H7 (cell line): ENCODE measurements at regions not wholly inside any gene's neighbourhood (a gene's known extent, or its start where the extent isn't known, plus 50 kb on each side); places are given as distances from the start of the nearest gene placed in this dataset.
A peak's percentile ranks its signal among the peaks of the same experiment; 100 is the strongest.

Experiments
- DNase-seq: peaks from one replicate; pipeline ENCODE4 v3.0.0; 2012
- H3K27me3 ChIP-seq: 2 replicates; pipeline ENCODE4 v1.6.0; 2011; ENCODE audit warnings: mild to moderate bottlenecking, low read length; ENCODE audit not compliant: control insufficient read depth, insufficient read depth
- H3K36me3 ChIP-seq: replicated peaks from 2 replicates; pipeline ENCODE4 v1.5.1; 2011; ENCODE audit warnings: low read length; ENCODE audit not compliant: control insufficient read depth, insufficient read depth
- H3K4me3 ChIP-seq: 2 replicates; pipeline ENCODE4 v1.5.1; 2011; ENCODE audit warnings: low read depth, mild to moderate bottlenecking, control low read depth, low read length, moderate library complexity; ENCODE audit not compliant: insufficient read depth

GRCh38 chr2:70036290-70036689 lies 51.0 kb upstream of the PCBP1 start:
- no peak overlapping the region for H3K4me3 ChIP-seq

DNA sequence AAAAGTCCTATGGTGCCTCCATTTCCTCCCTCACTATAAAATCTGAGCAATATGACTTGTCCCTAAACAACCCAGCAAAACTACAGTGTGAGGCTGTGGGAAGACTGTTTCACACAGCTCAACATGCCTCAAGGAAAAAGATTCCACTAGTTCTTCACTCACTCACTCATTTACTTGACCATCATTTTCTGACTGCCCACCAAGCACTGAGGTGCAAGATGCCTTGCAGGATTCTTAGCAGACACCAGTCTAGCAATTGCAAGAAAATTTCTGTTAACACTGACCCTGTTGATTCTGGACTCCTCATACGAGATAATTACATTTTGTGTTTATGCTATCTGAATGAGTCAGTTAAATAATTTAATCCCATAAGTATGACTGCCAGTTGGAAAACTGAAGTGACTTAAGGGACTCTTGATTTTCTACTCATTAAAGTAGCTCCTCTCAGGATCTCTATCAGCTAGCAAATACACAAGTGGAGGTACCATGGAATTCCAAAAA lies 51.9 kb upstream of the PCBP1 start:
- no peak for DNase-seq
- no peak overlapping the region for H3K4me3 ChIP-seq
- H3K36me3 ChIP-seq: no peaks in the 10 kb centered on the region

More at GRCh38 chr2:70036290-70036689, 51.0 kb upstream of the PCBP1 start:
- Histone ChIP-seq H3K27me3 (no peaks in the 10 kb centered on the region), H3K36me3 (no peaks in the 10 kb centered on the region)
- no peak for DNase-seq

DNA sequence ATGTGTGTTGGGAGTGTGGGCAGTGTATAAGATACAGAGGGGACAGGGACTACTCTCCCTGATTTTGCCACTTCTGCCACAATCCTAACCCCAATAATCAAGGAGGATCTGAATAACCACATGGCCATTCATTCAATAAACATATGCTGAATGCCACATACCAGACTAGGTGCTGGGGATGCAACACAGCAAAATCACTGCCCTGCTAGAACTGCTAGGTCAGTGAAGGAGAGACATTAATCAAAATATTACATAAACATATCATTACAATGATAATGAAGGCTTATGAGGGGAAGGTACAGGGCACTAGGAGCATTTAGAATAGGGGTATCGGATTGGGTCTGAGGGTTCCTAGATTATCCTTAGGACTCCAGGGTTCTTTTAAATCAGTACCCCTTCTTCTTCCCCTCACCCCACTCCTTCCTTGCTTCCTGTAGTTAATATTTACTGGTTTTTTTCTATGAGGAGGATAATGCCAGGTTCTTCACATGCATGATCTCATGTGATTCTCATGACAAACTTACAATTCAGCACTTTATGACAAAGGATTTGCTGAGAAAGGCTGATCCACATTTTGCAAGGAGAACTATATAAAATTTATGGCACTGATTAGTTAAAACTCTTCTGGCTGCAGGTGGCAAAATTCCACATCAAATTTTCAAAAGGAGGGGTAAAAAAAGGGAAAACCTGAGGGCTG lies 56.4 kb upstream of the PCBP1 start:
- no peaks in the 10 kb centered on the region for H3K27me3 ChIP-seq
- no peak overlapping the region for H3K4me3 ChIP-seq
- no peaks in the 10 kb centered on the region for H3K36me3 ChIP-seq
- DNase-seq: no peak

More for the DNA sequence above, 51.9 kb upstream of the PCBP1 start:
- no peaks in the 10 kb centered on the region for H3K27me3 ChIP-seq

DNA sequence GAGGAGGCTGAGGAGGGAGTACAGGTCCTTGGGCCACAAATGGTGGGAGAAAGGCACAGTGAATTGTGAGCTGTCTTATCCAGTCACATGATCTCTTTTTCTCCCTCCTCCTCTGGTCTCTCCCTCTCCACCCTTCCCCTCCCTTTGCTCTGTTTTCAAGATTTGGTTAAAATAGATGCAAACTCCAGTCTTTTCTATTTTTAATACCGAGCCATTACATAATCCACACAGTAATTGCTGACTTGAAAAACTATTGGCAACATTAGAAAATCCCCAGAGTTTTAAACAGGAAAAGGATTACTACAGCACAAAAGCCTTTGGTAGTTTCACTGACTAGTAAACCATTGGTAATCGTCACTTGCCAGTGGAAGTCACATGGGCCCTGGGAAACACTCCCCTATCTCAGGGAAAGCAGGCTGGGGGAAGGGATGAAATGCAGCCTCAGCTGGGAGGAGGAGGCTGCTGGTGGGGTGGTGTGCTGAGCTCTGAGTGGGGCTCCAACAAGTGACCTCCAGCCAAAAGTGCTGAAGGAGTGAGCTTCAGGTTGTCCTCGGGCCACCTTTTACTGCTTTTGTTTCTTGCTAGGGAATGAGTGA lies 57.4 kb upstream of the PCBP1 start:
- DNase-seq: peak; percentile 84
- no peaks in the 10 kb centered on the region for H3K36me3 ChIP-seq
- no peak overlapping the region for H3K4me3 ChIP-seq
- H3K27me3 ChIP-seq: no peaks in the 10 kb centered on the region

DNA sequence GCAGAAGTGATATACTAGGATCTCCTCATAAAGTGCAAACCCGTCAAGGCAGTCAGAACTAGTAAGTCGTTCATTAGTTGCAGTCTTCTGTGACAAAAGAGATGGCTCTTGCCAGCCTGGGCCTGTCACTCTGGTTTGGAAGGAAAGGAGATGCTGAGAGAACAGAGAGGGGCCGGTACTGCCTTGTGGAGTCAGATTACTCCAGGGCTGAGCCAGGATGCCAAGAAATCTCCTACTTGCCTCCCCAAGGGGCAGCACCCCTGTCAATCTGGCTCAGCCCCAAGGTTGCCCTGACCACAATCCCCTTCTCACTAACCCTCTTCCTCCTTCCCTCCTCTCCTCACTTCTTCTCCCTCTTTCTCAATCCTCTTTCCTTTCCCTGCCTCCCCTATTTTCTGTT lies 62.9 kb upstream of the ASPRV1 start:
- H3K27me3 ChIP-seq: no peaks in the 10 kb centered on the region
- no peaks in the 10 kb centered on the region for H3K36me3 ChIP-seq
- no peak overlapping the region for H3K4me3 ChIP-seq
- DNase-seq: peak; percentile 60

DNA sequence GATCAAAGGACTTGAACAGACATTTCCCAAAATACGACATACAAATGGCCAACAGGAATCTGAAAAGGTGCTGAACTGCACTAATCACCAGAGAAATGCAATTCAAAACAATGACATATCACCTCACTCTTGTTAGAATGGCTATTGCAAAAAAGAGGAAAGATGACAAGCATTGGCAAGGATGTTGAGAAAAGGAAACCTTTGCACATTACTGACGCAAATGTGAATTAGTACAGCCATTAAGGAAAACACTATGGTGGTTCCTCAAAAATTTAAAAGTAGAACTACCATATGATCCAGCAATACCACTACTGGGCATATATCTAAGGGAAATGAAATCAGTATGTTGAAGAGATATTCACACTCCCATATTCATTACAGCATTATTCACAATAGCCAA lies 57.7 kb upstream of the ASPRV1 start:
- H3K4me3 ChIP-seq: no peak overlapping the region
- DNase-seq: no peak

DNA sequence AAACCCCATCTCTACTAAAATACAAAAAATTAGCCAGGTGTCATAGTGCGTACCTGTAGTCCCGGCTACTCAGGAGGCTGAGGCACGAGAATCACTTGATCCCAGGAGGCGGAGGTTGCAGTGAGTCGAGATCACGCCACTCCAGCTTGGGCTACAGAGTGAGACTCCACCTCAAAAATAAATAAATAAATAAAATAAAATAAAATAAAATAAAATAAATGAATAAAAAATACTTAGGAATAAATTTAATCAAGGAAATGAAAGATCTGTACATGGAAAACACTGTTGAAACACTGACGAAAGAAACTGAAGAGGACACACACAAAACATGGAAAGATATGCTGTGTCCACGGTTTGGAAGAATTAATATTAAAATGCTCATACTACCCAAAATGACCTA lies 56.5 kb upstream of the ASPRV1 start:
- no peaks in the 10 kb centered on the region for H3K36me3 ChIP-seq
- DNase-seq: no peak
- H3K27me3 ChIP-seq: no peaks in the 10 kb centered on the region
- H3K4me3 ChIP-seq: no peak overlapping the region

More for the DNA sequence above, 57.7 kb upstream of the ASPRV1 start:
- Histone ChIP-seq H3K36me3 (no peaks in the 10 kb centered on the region), H3K27me3 (no peaks in the 10 kb centered on the region)

DNA sequence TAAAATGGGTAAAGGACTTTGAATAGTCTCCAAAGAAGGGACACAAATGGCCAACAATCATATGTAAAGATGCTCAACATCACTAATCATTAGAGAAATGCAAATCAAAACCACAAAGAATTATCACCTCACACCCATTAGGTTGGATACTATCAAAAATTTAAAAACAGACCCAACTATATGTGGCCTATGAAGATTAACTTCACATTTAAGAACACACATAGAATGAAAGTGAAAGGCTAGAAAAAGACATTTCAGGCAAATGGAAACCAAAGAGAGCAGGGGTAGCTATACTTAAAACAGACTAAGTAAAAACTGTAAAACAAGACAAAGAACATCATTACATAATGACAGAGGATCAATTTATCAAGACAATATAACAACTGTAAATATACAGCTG lies 53.5 kb upstream of the ASPRV1 start:
- Histone ChIP-seq H3K4me3 (no peak overlapping the region), H3K36me3 (no peaks in the 10 kb centered on the region), H3K27me3 (no peaks in the 10 kb centered on the region)
- DNase-seq: no peak

DNA sequence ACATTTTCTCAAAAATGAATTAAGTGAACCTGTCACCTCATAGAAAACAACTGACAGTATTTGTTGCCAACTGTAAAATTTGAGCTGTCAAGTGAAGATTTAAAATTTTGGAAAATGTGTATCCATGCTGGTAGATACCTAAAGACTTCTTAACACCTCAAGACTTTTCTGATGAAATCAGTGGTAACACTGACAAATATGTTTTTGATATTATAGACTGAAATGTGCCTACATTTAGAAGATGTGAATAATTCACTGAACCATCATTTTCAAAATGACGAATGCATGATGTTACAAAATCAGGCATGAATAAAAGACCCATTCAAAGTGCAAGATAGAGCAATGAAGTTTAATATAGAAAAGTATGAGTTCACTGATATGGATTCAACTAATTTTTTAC lies 51.5 kb upstream of the ASPRV1 start:
- Histone ChIP-seq H3K36me3 (no peaks in the 10 kb centered on the region), H3K27me3 (no peaks in the 10 kb centered on the region), H3K4me3 (no peak overlapping the region)
- no peak for DNase-seq

GRCh38 chr2:70011786-70012185 lies 50.4 kb upstream of the ASPRV1 start:
- no peaks in the 10 kb centered on the region for H3K36me3 ChIP-seq
- no peak for DNase-seq
- no peaks in the 10 kb centered on the region for H3K27me3 ChIP-seq
- no peak overlapping the region for H3K4me3 ChIP-seq

DNA sequence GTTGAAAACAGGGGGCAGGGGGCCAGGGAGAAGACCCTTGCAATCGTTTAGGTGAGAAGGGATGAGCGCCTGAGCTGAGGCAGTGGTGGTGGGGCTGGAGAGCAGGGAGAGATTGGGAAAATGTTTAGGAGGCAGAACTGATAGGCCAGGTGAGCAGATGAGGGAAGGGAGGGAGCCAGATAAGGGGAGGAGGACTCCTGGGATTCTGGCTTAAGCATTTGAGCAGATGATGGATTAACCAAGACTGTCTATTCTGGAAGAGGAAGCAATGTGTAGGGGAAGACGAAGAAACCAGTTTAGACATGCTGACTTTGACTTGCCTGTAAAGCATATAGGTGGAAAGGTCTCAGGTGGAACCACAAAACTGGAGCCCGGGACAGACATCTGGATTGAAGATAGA lies 49.9 kb upstream of the ASPRV1 start:
- H3K27me3 ChIP-seq: no peaks in the 10 kb centered on the region
- H3K36me3 ChIP-seq: no peaks in the 10 kb centered on the region
- no peak overlapping the region for H3K4me3 ChIP-seq
- peak; percentile 11 for DNase-seq
